ENCODE measurements at regions not wholly inside any gene's neighbourhood (a gene's known extent, or its start where the extent isn't known, plus 50 kb on each side); places are given as distances from the start of the nearest gene placed in this dataset.

DNA sequence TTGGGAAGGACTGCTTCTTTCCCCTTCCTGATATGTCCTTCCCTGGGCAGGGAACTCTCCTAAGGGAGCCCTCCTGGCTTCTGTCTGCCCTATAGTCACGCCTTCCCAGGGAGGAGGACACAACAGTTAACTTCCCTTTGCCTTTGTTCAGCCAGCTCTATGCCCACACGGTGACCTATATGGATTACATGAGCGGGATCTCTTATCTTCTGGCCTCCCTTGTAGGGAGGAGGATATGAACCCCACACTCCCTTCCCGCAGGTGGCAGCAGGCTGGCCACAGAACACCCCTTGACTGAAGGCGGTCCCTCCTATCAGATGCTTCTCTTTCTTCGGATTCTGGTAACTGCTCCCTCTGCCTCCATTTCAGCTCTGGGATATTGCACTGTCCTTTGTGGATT lies 135.6 kb upstream of the MAX start (continued):
- no peak for TF ChIP-seq DRAP1 (CRISPR knock-in tag; IDR thresholded peaks at IDR 0.05)
- TF ChIP-seq, protein P1, sequence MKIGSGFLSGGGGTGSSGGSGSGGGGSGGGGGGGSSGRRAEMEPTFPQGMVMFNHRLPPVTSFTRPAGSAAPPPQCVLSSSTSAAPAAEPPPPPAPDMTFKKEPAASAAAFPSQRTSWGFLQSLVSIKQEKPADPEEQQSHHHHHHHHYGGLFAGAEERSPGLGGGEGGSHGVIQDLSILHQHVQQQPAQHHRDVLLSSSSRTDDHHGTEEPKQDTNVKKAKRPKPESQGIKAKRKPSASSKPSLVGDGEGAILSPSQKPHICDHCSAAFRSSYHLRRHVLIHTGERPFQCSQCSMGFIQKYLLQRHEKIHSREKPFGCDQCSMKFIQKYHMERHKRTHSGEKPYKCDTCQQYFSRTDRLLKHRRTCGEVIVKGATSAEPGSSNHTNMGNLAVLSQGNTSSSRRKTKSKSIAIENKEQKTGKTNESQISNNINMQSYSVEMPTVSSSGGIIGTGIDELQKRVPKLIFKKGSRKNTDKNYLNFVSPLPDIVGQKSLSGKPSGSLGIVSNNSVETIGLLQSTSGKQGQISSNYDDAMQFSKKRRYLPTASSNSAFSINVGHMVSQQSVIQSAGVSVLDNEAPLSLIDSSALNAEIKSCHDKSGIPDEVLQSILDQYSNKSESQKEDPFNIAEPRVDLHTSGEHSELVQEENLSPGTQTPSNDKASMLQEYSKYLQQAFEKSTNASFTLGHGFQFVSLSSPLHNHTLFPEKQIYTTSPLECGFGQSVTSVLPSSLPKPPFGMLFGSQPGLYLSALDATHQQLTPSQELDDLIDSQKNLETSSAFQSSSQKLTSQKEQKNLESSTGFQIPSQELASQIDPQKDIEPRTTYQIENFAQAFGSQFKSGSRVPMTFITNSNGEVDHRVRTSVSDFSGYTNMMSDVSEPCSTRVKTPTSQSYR (CRISPR knock-in tag; IDR thresholded peaks at IDR 0.05; ENCODE audit: borderline replicate concordance) = no peak
- no peak for TF ChIP-seq TAF15 (IDR thresholded peaks at IDR 0.05; ENCODE audit: low read depth, low read length, poor library complexity, severe bottlenecking)
- TF ChIP-seq NCOR1 (IDR thresholded peaks at IDR 0.05; ENCODE audit: borderline replicate concordance, low read length) = no peak
- no peak for TF ChIP-seq SNAPC2 (CRISPR knock-in tag; IDR thresholded peaks at IDR 0.05)
- no peak for TF ChIP-seq ZNF792 (CRISPR knock-in tag; IDR thresholded peaks at IDR 0.05)
- TF ChIP-seq ZNF746 (CRISPR knock-in tag; IDR thresholded peaks at IDR 0.05) = no peak
- no peak for TF ChIP-seq AHR (CRISPR knock-in tag; IDR thresholded peaks at IDR 0.05)
- no peak for TF ChIP-seq ZSCAN31 (CRISPR knock-in tag; IDR thresholded peaks at IDR 0.05; ENCODE audit: low read depth)
- TF ChIP-seq CTCF (CRISPR knock-in tag; IDR thresholded peaks at IDR 0.05) = peak; percentile 30; the same call in 1 of the 2 replicates
- peak; percentile 38; the same call in 1 of the 2 replicates for TF ChIP-seq RXRA (CRISPR knock-in tag; IDR thresholded peaks at IDR 0.05)
- TF ChIP-seq FLYWCH1 (CRISPR knock-in tag; IDR thresholded peaks at IDR 0.05) = no peak
- no peak for TF ChIP-seq ZBTB33 (CRISPR knock-in tag; IDR thresholded peaks at IDR 0.05)
- TF ChIP-seq, protein P2, sequence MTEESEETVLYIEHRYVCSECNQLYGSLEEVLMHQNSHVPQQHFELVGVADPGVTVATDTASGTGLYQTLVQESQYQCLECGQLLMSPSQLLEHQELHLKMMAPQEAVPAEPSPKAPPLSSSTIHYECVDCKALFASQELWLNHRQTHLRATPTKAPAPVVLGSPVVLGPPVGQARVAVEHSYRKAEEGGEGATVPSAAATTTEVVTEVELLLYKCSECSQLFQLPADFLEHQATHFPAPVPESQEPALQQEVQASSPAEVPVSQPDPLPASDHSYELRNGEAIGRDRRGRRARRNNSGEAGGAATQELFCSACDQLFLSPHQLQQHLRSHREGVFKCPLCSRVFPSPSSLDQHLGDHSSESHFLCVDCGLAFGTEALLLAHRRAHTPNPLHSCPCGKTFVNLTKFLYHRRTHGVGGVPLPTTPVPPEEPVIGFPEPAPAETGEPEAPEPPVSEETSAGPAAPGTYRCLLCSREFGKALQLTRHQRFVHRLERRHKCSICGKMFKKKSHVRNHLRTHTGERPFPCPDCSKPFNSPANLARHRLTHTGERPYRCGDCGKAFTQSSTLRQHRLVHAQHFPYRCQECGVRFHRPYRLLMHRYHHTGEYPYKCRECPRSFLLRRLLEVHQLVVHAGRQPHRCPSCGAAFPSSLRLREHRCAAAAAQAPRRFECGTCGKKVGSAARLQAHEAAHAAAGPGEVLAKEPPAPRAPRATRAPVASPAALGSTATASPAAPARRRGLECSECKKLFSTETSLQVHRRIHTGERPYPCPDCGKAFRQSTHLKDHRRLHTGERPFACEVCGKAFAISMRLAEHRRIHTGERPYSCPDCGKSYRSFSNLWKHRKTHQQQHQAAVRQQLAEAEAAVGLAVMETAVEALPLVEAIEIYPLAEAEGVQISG (CRISPR knock-in tag; IDR thresholded peaks at IDR 0.05) = peak; percentile 58
- peak; percentile 26; the same call in 1 of the 2 replicates for TF ChIP-seq TGIF2 (CRISPR knock-in tag; IDR thresholded peaks at IDR 0.05)
- TF ChIP-seq SOX5 (CRISPR knock-in tag; IDR thresholded peaks at IDR 0.05; ENCODE audit: borderline replicate concordance) = 0 out of 2 replicates have a peak, but pooled peaks have one; percentile 6
- 0 out of 2 replicates have a peak, but pooled peaks have one; percentile 25 for TF ChIP-seq ZNF350 (CRISPR knock-in tag; IDR thresholded peaks at IDR 0.05; ENCODE audit: borderline replicate concordance, low read depth)
- TF ChIP-seq TBX3 (IDR thresholded peaks at IDR 0.05; ENCODE audit: borderline replicate concordance) = no peak
- no peak for TF ChIP-seq KLF11 (CRISPR knock-in tag; IDR thresholded peaks at IDR 0.05)
- TF ChIP-seq RXRB (CRISPR knock-in tag; IDR thresholded peaks at IDR 0.05; ENCODE audit: borderline replicate concordance) = no peak
- no peak for TF ChIP-seq RBFOX2 (IDR thresholded peaks at IDR 0.05; ENCODE audit: low read depth, low read length)
